GM21529 (cell line): ENCODE measurements at regions not wholly inside any gene's neighbourhood (a gene's known extent, or its start where the extent isn't known, plus 50 kb on each side); places are given as distances from the start of the nearest gene placed in this dataset.
"Not testable (repeated sequence)": the region's sequence is repeated elsewhere in the genome, so short reads cannot be mapped to it uniquely, and the experiment has no call there.

ENCODE experiments used
- ATAC-seq: cut with Tn5 transposase; IDR thresholded peaks from one replicate; pipeline ENCODE4 v1.9.1; 2021; ENCODE audit not compliant: unreplicated experiment

- no peak for ATAC-seq
Observed at GRCh38 chr13:79997244-79997643, 343.7 kb downstream of the SPRY2 start.

DNA sequence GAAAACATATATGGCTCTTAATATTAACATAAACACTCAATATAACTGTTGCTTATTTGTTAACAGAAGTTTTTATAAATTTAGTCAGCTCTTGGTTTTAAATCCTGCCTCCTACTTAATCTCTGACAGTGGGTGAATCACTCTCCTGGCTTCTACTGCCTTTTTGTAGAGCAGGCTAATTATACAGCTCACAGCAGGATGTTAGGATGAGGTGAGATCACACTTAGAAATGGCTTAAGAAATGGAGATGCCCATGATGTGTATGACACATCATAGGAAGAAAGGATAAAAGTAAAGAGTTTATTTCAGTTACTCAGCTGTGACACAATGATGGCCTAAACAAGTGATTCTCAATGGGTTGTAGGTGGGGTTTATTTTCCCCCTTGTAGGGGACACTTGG, 345.6 kb downstream of the SPRY2 start:
- ATAC-seq = no peak

DNA sequence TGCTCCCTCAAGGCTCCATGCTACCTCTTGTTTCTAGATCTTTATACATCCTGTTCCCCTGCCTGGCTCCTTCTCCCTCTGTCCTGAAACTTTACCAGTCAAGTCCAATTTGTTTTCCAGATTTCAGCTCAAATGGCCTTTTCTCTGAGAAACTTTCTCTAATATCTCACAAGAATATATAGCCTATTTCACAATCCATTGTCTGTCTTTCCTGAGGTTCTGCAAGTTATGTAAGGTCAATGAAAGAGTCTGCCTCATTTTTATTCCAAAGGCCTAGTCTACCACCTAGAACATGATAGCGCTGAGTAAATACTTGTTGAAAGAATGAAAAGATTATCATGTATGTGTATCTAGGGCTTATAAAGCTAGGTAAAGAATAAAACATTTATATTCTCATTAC, 348.8 kb downstream of the SPRY2 start:
- ATAC-seq = no peak

DNA sequence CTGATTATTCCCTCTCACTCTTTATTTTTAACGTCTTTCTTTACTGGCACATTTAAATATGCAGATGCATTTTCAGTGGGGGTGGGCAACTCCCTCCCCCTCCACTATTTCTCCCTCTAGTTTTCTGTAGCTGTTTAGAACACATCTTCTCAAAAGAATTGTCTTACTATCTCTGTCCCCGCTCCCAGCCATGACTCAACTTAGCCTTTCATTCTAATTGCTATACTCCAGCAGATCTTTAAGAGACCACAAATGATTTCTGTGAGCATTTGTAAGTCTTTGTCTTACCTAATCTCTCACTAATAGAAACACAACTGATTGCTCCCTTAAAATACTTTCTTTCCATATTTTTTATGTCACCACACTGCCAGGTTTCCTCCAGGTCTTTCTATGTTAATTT, 350.9 kb downstream of the SPRY2 start:
- no peak for ATAC-seq

- ATAC-seq = no peak
Observed at GRCh38 chr13:79989217-79989661, 351.7 kb downstream of the SPRY2 start.

GRCh38 chr13:79988573-79988972, 352.4 kb downstream of the SPRY2 start:
- ATAC-seq = no peak

DNA sequence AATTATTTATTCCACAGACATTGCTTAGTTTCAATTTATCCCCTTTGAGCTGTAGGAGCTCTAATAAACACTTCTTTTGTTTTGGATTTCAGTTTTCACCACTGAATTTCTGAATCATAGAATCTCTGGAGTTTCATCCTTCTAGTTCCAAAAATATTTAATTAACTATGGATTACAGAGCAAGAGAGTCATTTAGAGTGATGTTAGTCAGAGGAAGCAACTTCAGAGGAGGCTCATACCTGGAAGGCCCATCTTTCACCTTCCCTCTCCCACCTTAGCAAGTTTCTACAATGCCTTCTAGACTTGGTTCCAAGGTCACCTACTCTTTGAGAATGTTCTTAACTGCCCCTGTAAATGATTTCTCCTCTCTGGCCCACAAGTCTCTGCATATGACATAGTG, 353.2 kb downstream of the SPRY2 start:
- no peak for ATAC-seq

- no peak for ATAC-seq
Observed at GRCh38 chr13:79987323-79987722, 353.6 kb downstream of the SPRY2 start.

DNA sequence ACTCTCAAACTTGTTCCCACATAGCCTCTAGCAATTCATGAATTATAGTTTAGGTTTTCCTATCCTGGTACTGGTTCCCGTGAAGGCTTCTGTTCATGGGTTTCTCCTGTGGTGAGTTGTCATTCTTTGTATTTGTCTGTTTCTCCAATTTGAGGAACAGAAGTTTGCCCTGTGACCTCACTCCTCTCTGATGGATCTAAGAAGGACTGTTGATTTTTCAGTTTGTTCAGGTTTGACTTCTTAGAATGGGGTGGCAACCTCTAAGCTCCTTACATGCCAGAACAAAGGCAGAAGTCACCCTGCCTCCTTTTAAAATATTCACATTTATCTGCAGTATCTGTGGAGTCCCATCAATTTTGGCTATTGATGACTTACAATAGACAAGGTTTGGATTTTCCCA, 354.0 kb downstream of the SPRY2 start:
- ATAC-seq = no peak

GRCh38 chr13:79974935-79975650, 365.8 kb downstream of the SPRY2 start:
- not testable (repeated sequence) for ATAC-seq

DNA sequence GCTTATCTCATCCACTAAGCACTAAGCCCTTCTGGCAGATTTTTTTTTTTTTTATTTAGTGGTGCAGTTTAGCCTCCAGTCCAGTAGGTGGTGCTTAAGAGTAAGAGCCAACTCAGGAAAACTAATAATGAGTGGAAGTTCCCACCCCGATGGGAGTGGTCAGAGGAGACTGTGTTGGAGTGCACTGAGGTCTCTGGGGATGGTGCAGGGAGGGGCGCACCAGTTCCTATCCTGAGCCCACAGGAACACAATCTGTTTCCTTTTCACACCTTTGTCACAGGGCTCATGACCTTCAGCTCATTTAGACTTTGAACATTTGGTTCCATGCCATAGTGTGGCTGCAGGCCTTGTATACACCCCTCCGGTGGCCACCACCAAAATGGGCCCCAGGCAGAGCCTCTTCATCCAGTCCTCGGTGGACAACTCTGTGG, 367.4 kb downstream of the SPRY2 start:
- ATAC-seq = peak; percentile 94

DNA sequence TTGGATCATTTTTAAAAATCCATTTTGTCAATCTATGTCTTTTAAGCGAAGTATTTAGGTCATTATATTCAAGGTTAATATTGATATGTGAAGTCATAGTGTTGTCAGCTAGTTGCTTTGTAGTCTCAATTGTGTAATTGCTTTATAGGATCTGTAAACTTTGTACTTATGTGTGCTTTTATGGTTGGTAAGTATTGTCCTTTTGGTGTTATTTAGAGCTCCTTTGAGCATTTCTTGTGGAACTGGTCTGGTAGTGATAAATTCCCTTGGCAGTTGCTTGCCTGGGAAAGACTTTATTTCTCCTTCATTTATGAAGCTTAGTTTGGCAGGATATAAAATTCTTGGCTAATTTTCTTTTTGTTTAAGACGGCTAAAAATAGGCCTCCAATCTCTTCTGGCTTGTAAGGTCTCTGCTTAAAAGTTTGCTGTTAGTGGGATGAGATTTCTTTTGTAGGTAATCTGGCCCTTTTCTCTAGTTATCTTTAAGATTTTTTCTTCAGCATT, 368.8 kb downstream of the SPRY2 start:
- no peak for ATAC-seq

DNA sequence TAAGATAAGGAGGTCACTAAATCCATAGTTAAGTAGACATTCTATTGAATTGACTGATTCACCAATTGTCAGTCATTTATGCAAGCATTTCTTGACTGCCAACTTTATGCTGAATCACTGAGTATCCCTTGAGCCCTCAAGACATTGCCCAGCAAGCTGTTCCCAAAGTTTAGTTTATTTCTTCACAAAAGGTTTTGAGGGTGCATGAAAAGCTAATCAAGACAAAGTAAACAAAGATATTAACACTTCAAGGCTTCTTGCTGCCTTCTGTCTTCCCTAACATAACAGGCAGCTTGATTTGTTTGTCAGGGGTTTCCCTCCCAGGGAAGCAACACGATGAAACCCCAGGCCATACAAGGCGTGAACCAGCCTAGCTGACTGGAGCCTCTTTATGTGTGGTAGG, 374.4 kb downstream of the SPRY2 start:
- no peak for ATAC-seq

DNA sequence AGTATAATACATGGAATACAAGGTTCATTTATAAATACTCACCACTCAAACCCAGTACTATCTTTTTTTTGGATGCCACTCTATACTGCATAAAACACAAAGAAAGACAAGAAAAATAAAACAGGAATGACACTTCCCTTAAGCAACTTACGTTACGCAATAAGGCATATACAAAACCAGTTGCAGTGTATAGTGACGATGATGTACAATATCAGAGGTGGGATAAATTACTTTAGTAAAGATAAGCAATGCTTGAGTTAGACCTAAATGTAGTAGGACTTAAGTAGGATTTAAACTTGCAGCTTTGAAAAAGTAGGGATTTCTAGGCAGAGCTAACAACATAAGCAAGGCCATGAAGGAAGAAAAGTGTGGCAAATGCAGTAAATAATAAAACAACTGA, 374.9 kb downstream of the SPRY2 start:
- ATAC-seq = no peak

GRCh38 chr13:79946556-79946955, 394.4 kb downstream of the SPRY2 start:
- ATAC-seq = no peak

DNA sequence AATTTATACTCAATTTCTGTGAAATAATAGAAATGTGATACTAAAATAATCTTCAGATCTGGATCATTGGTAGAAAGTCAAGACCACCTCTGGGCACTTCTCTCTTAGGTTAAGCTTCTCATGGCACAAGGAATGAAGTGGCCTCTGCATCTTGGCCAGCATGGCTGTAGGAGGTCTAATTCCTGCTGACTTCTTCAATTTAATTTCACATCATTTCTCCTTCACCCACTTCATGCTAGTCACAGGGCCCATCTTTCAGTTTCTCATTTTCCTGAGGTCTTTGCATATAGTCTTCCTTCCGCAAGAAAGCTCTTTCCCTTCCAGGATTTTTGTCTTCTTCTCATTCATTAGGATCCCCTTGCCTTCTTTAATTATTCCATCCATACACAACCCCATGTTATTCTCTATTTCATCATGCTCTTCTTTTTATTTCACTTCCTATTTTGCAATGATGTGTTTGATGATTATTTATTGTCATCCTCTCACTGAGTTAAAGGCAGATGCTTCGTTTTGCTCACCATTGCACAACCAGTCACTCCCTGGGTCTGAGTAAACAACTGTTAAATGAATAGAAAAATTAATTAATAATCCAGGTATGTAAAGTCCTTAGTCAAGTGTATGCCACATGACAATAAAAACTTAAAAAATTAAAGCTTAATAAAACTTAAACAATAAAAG, 397.4 kb downstream of the SPRY2 start:
- no peak for ATAC-seq

DNA sequence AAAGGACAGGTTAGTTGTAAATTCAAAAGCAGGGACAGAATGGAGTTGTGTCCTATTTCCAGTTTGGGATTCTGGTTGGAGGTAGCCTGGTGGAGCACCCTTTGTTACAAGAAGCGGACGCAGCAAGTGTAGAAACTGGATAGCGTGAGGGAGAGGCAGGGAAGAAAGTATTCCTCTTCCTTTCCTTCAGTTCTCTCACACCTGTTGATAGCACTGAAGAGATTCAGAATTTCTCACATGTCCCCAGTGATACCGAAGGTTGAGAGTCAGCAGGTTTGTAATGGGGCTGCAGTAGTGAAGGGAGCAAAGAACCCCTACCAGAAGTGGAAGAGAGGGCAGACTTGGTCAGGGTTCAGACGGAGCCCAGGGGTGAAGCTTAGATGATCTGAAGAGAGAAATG, 399.2 kb downstream of the SPRY2 start:
- no peak for ATAC-seq

DNA sequence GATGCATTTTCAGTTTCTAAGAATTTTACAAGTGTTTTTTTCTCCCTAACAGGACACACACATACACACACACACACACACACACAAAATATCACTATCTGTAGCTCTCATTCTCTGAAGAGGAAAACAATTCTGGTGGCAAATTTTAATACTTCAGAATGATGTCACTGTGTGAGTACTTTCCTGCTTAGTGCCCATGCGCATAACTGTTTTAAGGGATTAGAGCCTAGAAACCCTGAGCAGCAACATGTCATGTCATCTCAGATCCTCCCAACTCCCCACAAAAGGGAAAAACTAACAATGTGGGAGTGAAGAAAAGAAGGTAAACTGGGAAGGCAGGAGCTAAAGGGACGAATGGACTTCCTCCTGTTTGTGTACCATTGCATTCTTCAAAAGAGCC, 401.2 kb downstream of the SPRY2 start:
- no peak for ATAC-seq

DNA sequence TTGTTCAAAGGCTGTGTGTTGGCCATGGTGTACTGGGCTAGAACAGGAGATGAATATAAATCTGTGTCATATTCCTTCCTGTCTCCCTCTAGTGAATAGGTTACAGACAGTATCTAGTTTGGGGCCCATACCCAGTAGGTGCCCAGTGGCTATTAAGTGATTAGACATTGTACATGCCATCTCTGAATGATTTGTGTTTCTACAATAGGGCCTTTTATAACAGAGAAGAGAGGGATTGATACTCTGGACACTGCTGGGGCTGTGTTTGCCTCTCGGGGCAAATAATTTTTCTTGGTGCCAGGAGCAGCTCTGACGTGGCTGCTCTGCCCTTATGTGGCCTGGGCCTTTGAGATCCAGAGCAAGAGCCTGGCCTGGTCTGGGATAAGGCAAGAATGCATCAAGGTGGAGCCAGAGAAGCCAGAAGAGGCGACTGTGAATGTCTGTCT, 403.1 kb downstream of the SPRY2 start:
- ATAC-seq = no peak

DNA sequence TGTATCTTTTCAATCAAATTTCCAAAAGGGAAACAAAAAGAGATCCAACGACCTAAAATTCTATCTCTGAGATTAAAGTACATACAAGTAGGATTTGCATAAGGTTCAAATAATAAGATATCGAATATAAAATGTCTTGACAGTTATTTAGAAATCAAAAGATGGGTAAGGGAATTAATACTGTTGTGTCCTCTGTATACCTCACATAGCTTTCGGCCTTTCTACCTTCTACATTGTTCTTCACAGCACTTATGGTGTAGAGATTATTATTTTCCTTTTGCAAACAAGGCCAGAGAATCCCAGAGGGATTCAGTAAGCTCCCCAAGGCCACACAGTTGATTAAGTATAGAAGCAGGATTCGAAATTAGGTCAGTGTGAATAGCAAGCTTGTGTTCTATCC, 403.6 kb downstream of the SPRY2 start:
- ATAC-seq = no peak

- no peak for ATAC-seq
Observed at GRCh38 chr13:79936368-79937136, 404.4 kb downstream of the SPRY2 start.

DNA sequence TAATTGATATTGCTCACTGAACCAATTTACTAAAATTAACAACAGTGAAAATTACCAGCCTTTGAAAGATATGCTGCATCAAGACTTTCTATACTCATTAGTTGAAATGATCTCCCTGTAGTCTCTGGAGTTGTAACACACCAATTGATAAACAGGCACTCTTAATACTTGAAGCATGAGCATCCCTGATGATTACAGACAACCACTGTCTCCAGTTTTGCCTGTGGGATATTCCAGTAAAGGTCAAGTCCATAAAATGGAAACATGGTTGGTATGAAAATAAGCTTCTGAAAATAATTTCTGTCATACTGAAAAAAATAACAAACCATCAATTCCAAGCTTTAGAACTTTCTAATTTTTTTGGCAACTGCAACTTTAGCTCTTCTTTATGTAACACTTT, 405.8 kb downstream of the SPRY2 start:
- ATAC-seq = no peak
